Vagina (tissue), 2 donors: ENCODE measurements at regions not wholly inside any gene's neighbourhood (a gene's known extent, or its start where the extent isn't known, plus 50 kb on each side); places are given as distances from the start of the nearest gene placed in this dataset.

Experiments
- DNase-seq, 2 donors: peaks; one replicate each; pipeline ENCODE4 v3.0.0-alpha.2; 2017; ENCODE audit errors: extremely low spot score in 2 of 2
- H3K27ac ChIP-seq: fragments of 200-600 bp; sonication (generic); one replicate; pipeline ENCODE4 v1.5.1; 2019
- H3K27me3 ChIP-seq: fragments of 200-600 bp; sonication (generic); one replicate; pipeline ENCODE4 v1.5.1; 2019
- H3K36me3 ChIP-seq, 2 donors: fragments of 200-600 bp; sonication (generic); one replicate each; pipeline ENCODE4 v1.5.1; 2017 to 2019
- H3K4me1 ChIP-seq: fragments of 200-600 bp; sonication (generic); one replicate; pipeline ENCODE4 v1.5.1; 2019
- H3K4me3 ChIP-seq, 2 donors: fragments of 200-600 bp; sonication (generic); 1 replicate in 1 of 2; 2 replicates in 1 of 2; pipeline ENCODE4 v1.5.1; 2016 to 2019
- H3K9me3 ChIP-seq: fragments of 200-600 bp; sonication (generic); one replicate; pipeline ENCODE4 v1.5.1; 2019
- CTCF ChIP-seq, 3 experiments: fragments of 450-650 bp in 2 of 3; fragments of 200-600 bp in 1 of 3; sonication (generic) in 1 of 3; IDR thresholded peaks; one replicate each; pipeline ENCODE4 v1.5.1; 2017 to 2019; ENCODE audit warnings: antibody characterized with exemption in 3 of 3, mild to moderate bottlenecking in 2 of 3, moderate library complexity in 2 of 3
- POLR2A ChIP-seq, 2 donors: fragments of 450-650 bp; IDR thresholded peaks; one replicate each; pipeline ENCODE4 v1.6.1; 2017; ENCODE audit warnings: antibody characterized with exemption in 2 of 2, mild to moderate bottlenecking in 2 of 2, moderate library complexity in 2 of 2
- POLR2AphosphoS5 ChIP-seq, 2 donors: sonication (generic); formaldehyde crosslinking; IDR thresholded peaks; one replicate each; pipeline ENCODE4 v1.9.0; 2017; ENCODE audit warnings: antibody characterized with exemption in 2 of 2, mild to moderate bottlenecking in 2 of 2, low read depth in 1 of 2; ENCODE audit not compliant: insufficient read depth in 1 of 2
- intact Hi-C: fragments of 100-400 bp; cut with DNase I; formaldehyde crosslinking; loops from one replicate; pipeline ENCODE4 v1.15.1; 2023

- TF ChIP-seq CTCF (IDR thresholded peaks at IDR 0.05) (no peak), POLR2AphosphoS5 (IDR thresholded peaks at IDR 0.05; ENCODE audit: insufficient read depth in 1 of 2, low read depth in 1 of 2) (no peak), POLR2A (IDR thresholded peaks at IDR 0.05) (no peak)
- Histone ChIP-seq H3K27ac (no peak overlapping the region), H3K9me3 (no peaks in the 10 kb centered on the region), H3K4me3 (no peak overlapping the region), H3K27me3 (no peaks in the 10 kb centered on the region), H3K36me3 (no peaks in the 10 kb centered on the region), H3K4me1 (no peaks in the 10 kb centered on the region)
- DNase-seq = no peak
- intact Hi-C loops = no loop called here
Observed at GRCh38 chr1:96256130-96256790, 465.3 kb upstream of the PTBP2 start.

GRCh38 chr1:96259399-96259798 is 462.2 kb upstream of the PTBP2 start:
- Histone ChIP-seq H3K27me3 (no peaks in the 10 kb centered on the region), H3K36me3 (no peaks in the 10 kb centered on the region), H3K4me1 (no peaks in the 10 kb centered on the region), H3K4me3 (no peak overlapping the region), H3K9me3 (no peaks in the 10 kb centered on the region), H3K27ac (no peak overlapping the region)
- TF ChIP-seq CTCF (IDR thresholded peaks at IDR 0.05) (no peak), POLR2A (IDR thresholded peaks at IDR 0.05) (no peak), POLR2AphosphoS5 (IDR thresholded peaks at IDR 0.05; ENCODE audit: insufficient read depth in 1 of 2, low read depth in 1 of 2) (no peak)
- intact Hi-C loops = no loop called here
- DNase-seq = no peak

GRCh38 chr1:96281491-96281890 is 440.1 kb upstream of the PTBP2 start:
- no peak for TF ChIP-seq POLR2AphosphoS5 (IDR thresholded peaks at IDR 0.05; ENCODE audit: insufficient read depth in 1 of 2, low read depth in 1 of 2)
- no peak for TF ChIP-seq POLR2A (IDR thresholded peaks at IDR 0.05)
- TF ChIP-seq CTCF (IDR thresholded peaks at IDR 0.05) = no peak
- no peak for DNase-seq

GRCh38 chr1:96290033-96290432 is 431.6 kb upstream of the PTBP2 start:
- no peak overlapping the region for H3K4me3 ChIP-seq
- H3K4me1 ChIP-seq = no peaks in the 10 kb centered on the region
- H3K36me3 ChIP-seq = no peaks in the 10 kb centered on the region
- no peaks in the 10 kb centered on the region for H3K27me3 ChIP-seq
- intact Hi-C loops = no loop called here
- DNase-seq = no peak
- no peak for TF ChIP-seq POLR2AphosphoS5 (IDR thresholded peaks at IDR 0.05; ENCODE audit: insufficient read depth in 1 of 2, low read depth in 1 of 2)
- TF ChIP-seq POLR2A (IDR thresholded peaks at IDR 0.05) = no peak
- no peak for TF ChIP-seq CTCF (IDR thresholded peaks at IDR 0.05)
- H3K9me3 ChIP-seq = no peaks in the 10 kb centered on the region
- no peak overlapping the region for H3K27ac ChIP-seq

More at GRCh38 chr1:96281491-96281890, 440.1 kb upstream of the PTBP2 start:
- Histone ChIP-seq H3K4me1 (no peaks in the 10 kb centered on the region), H3K27me3 (no peaks in the 10 kb centered on the region), H3K4me3 (no peak overlapping the region), H3K27ac (no peak overlapping the region), H3K9me3 (no peaks in the 10 kb centered on the region), H3K36me3 (no peaks in the 10 kb centered on the region)
- intact Hi-C loops = no loop called here

- no peaks in the 10 kb centered on the region for H3K27me3 ChIP-seq
- H3K36me3 ChIP-seq = no peaks in the 10 kb centered on the region
- H3K27ac ChIP-seq = no peak overlapping the region
- TF ChIP-seq POLR2A (IDR thresholded peaks at IDR 0.05) = no peak
- H3K9me3 ChIP-seq = no peaks in the 10 kb centered on the region
- H3K4me1 ChIP-seq = no peaks in the 10 kb centered on the region
- H3K4me3 ChIP-seq = no peak overlapping the region
- no peak for DNase-seq
- intact Hi-C loops = no loop called here
Observed at GRCh38 chr1:96290801-96291200, 430.8 kb upstream of the PTBP2 start.
